GM19438 (cell line): ENCODE measurements at regions not wholly inside any gene's neighbourhood (a gene's known extent, or its start where the extent isn't known, plus 50 kb on each side); places are given as distances from the start of the nearest gene placed in this dataset.

ENCODE experiments used
- ATAC-seq: cut with Tn5 transposase; IDR thresholded peaks from one replicate; pipeline ENCODE4 v1.9.1; 2021; ENCODE audit warnings: low read depth; ENCODE audit not compliant: unreplicated experiment

DNA sequence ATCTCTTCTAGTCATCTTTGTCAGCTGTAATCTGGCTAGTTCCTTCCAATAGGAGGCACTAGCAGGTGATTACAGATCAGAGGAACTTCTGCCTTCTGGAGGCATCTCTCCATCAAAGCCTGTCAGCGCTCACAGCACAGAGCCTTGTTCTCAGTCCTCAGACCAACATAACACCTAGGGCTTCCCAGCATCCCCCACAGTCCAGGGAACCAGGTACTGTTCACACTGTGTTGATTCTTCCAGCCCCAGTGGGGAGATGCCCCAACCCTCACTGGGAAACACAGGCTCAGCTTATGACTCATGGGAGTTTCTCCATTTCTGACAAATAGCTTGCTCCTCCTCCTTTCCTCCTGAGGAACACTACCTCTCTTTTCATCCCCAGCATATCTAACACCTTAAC, 601.7 kb downstream of the CBLN2 start:
- ATAC-seq: no peak

GRCh38 chr18:71939483-71939882, 604.7 kb downstream of the CBLN2 start:
- no peak for ATAC-seq

GRCh38 chr18:71936744-71937143, 607.4 kb downstream of the CBLN2 start:
- ATAC-seq: no peak

- ATAC-seq: no peak
These were observed 624.9 kb downstream of the CBLN2 start for GRCh38 chr18:71919211-71919610.

DNA sequence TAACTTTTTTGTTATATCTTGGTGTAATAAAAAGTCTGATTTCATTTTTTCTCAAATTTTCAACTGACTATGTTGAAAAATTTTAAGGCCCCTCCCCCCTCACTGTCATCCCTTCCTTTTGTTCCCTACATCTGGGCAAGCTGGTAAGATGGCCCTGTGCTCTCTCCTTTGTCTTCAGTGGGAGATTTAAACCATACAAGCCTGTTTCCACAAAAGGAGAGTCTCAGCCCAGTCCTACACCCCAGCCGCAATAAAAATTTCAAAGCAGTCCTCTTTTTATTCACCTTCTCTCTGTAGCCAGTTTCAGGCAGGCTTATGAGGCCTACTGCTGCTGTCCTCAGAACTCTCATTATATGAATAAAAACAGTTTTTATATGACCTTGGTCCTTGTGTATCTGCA, 630.5 kb downstream of the CBLN2 start:
- ATAC-seq: no peak

DNA sequence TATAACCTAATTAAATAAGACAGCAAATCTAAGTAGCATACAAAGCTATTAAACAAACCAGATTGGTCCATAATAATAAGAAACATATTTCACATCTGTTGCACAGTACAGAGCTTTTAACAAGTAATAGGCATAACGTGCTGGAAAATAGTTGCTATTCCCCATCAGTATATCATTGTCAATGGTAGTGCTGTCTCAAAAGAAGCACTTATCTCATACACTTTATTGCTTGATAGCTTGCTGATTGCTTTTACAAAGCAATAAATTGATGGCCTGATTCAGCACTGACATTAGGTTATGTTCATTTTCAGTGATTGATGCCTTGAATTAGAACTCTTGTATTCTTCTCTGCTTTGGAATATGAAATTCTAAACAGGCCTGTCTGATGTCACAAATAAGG, 641.7 kb downstream of the CBLN2 start:
- ATAC-seq: no peak

- ATAC-seq: no peak
These were observed 644.3 kb downstream of the CBLN2 start for GRCh38 chr18:71899707-71900472.

GRCh38 chr18:71899183-71899582, 645.0 kb downstream of the CBLN2 start:
- no peak for ATAC-seq

DNA sequence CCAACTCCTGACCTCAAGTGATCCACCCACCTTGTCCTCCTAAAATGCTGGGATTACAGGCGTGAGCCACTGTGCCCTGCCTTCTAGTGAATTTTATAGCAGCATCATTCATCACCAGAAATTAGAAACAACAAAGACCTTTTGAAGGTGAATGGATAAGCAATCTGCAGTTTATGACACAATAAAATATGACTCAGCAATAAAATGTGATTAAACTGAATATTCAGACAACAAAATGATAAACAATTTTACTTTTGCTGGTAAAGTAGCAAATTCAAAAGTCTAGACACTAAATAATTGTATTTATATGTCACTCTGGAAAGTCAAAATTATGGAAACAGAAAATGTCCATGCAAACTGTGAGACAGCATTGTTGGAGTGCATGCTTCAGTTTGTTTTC, 656.6 kb downstream of the CBLN2 start:
- no peak for ATAC-seq

DNA sequence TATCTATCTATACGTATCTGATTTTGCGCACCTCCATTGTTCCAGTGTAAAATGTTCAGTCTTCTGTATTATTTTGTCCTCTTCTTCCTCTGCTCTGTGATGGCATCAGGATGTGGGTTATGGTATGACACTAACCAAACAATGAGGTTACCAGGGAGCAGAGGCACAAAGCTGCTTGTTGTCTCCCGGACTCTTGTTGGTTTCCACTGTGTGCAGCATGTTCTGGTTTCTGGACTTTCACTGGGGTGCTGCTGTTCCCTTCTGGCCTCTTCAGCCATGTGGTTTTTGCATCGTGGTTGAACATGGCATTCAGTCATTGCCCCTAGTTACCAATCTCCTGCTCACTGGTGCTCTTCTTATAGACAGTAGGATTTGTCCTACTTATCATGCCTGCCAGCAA, 665.9 kb downstream of the CBLN2 start:
- ATAC-seq: no peak

DNA sequence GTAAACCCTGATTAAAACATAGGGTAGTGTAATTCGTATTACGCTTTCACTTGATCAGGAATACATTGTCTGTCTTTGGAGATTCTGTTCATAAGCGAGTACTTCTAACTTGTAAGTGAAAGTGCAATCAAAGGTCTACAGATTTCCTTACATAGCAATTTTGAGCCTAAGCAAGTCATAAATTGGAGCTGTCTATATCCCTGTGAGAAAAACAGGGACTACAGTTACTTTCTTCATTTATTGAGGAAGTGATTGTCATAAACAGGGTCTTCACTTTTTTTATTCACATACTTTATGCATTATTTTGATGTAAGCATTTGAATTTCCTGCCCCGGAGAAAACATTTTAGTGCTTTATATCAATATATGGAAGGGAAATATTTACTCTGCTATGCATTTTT, 670.4 kb downstream of the CBLN2 start:
- no peak for ATAC-seq

- no peak for ATAC-seq
These were observed 678.3 kb downstream of the CBLN2 start for GRCh38 chr18:71865888-71866287.

DNA sequence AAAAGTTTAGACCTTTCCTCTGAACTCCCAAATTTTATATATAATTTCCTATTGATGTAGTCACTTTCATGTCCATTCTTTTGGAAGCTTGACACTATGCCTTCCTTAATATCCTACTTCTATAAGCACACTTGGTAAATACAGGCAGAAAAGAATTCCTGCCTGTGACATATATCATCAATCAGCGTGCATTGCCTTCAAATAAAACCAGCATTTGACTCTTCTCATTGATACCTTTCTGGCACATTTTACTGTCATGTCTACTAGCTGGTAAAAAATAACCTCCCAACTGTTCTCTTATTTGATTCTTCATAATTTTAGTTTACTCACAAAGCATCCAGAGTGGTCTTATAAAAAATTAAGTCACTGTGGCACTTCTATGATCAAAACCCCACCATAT, 693.5 kb downstream of the CBLN2 start:
- ATAC-seq: no peak

DNA sequence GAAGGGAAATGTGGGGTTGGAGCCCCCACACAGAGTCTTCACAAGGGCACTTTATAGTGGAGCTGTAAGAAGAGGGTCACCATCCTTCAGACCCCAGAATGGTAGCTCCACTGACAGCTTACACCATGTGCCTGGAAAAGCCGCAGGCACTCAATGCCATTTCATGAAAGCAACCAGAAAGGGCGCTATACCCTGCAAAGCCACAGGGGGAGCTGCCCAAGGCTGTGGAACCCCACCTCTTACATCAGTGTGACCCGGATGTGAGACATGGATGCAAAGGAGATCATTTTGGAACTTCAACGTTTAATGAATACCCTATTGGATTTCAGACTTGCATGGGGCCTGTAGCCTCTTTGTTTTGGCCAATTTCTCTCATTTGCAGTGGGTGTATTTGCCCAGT, 694.7 kb downstream of the CBLN2 start:
- no peak for ATAC-seq

DNA sequence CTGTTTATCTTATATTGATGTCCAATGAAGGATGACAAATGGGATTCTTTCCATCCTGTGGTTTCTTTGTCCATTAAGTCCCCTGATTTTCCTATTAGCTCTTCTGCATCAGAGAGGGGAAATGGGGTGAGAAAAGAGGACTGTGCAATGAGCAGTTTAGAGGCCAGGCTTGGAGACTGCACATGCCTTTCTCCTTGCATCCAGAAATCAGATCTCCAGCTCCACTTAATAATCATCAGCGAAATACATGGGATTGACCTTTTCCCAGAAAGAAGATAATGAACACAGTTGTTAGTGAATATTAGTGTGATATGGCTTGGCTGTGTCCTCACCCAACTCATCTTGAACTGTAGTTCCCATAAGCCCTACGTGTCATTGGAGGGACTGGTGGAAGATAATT, 697.4 kb downstream of the CBLN2 start:
- ATAC-seq: no peak

GRCh38 chr18:71844814-71845213, 699.3 kb downstream of the CBLN2 start:
- ATAC-seq: no peak

DNA sequence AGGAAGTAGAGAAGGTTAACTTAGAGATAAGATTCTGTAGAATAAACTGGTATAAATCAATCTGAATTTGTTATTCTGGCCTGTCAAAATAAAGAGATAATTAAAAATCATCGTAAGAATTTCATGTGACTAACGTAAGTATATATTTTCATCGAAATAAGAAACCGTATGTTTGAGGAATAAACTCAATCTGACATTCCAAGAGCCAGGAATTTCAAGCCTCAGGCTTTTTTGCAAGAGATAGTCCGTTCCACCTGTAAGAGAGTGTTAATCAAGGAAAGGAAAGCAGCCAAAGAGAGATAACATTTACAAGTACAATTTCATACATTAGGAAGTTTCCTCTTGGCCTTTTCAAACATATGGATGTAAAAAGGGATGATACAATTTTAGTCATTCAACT, 701.5 kb downstream of the CBLN2 start:
- no peak for ATAC-seq

- no peak for ATAC-seq
These were observed 706.6 kb downstream of the CBLN2 start for GRCh38 chr18:71837547-71837946.

GRCh38 chr18:71832946-71833617, 711.1 kb downstream of the CBLN2 start:
- no peak for ATAC-seq

GRCh38 chr18:71831039-71831438, 713.1 kb downstream of the CBLN2 start:
- no peak for ATAC-seq

DNA sequence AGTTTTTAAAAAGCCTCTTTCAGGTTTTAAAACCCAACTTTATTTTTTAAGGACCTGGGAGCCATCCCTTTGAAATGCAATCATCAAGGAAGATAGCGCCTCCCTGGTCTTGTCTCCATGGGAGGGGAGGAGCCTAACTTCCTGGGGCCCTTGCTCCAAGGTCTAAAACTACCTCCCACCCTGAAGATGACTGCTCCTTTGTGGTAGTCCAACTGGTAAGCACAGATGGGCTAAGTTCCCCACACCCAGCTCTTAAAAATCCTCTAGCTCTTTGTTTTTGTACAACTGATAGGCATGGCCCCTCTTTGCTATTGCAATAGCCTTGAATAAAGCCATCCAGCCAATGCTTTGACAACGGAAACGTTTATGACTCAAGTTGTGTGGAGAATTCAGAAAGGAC, 716.8 kb downstream of the CBLN2 start:
- ATAC-seq: no peak

- ATAC-seq: no peak
These were observed 728.8 kb downstream of the CBLN2 start for GRCh38 chr18:71815305-71815704.
